ENCODE measurements at regions not wholly inside any gene's neighbourhood (a gene's known extent, or its start where the extent isn't known, plus 50 kb on each side); places are given as distances from the start of the nearest gene placed in this dataset.

DNA sequence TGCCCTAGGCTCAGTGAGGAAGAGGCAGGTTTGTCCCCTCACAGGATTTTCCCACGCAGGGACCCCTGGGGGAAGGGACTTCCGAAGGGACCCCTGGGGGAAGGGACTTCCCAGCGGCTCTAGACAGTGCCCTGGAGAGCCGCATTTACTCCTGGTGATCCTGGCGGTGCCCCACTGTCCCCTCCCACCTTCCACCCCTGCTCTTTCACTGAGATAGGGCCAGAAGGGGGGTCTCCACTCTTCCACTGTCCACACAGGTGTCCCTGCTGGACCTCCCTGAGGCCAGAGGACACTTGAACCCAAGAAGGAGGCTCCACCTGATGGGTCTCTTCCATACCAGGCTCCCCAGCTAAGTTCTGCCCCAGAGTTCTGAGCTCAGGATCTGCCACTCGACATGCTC is 1333.9 kb downstream of the BRD1 start:
- no peak overlapping the region for H4K8ac ChIP-seq (ENCODE audit: low read depth in 2 of 2, low read length in 2 of 2)
- no TSS peak for BruUV-seq (replicated peaks)
- H3K23ac ChIP-seq (ENCODE audit: low read depth, low read length), result no peak overlapping the region
- no peak overlapping the region for H2BK5ac ChIP-seq (ENCODE audit: low read depth, low read length, poor library complexity, severe bottlenecking)
- H3K79me1 ChIP-seq (ENCODE audit: low read depth in 1 of 2, low read length in 2 of 2), result no peaks in the 10 kb centered on the region
- H2BK120ac ChIP-seq (ENCODE audit: low read depth, low read length), result no peak overlapping the region
- no peak overlapping the region for H3K4me3 ChIP-seq (ENCODE audit: insufficient read depth, low read depth, low read length)
- H4K20me1 ChIP-seq (ENCODE audit: insufficient read depth, low read length), result no peaks in the 10 kb centered on the region
- no peak overlapping the region for H3K27ac ChIP-seq (ENCODE audit: insufficient read depth, low read length)
- DNase-seq (no peak), ATAC-seq (ENCODE audit: low read depth) (no peak)
- H3K9ac ChIP-seq (ENCODE audit: low read depth, low read length), result no peak overlapping the region
- no peak overlapping the region for H3K4ac ChIP-seq (ENCODE audit: low read depth, low read length)
- no peak overlapping the region for H2AK9ac ChIP-seq (replicated peaks; ENCODE audit: low read depth, low read length, poor library complexity)
- in situ Hi-C loops (cut with MboI; ENCODE audit: low sequenced_read_pairs) (loop anchor here (5.0 to 10.0 kb wide), 2 partner anchors 1696 to 1929 kb away; no protein-coding TSS in a partner anchor), dilution Hi-C loops (cut with HindIII; ENCODE audit: low sequenced_read_pairs, unreplicated experiment) (no loop called here), intact Hi-C loops (cut with micrococcal nuclease) (loop anchor here (5.0 kb wide), 1 partner anchor 1756 kb away; the partner anchor contains the start of gene CERK)
- no peaks in the 10 kb centered on the region for H3K36me3 ChIP-seq (ENCODE audit: control insufficient read depth, insufficient read depth, low read length)
- H2BK15ac ChIP-seq (ENCODE audit: low read depth, low read length), result no peak overlapping the region
- H3K14ac ChIP-seq (replicated peaks; ENCODE audit: low read depth, low read length), result no peak overlapping the region
- no peak overlapping the region for H4K5ac ChIP-seq (ENCODE audit: low read depth, low read length)
- no peaks in the 10 kb centered on the region for H3K9me1 ChIP-seq (ENCODE audit: insufficient read depth, low read length)
- no peak overlapping the region for H3K56ac ChIP-seq (ENCODE audit: extremely low read depth, insufficient read depth, low read length)
- no peak overlapping the region for H3K18ac ChIP-seq (ENCODE audit: low read depth, low read length)
- peaks cover 3% of the 10 kb centered on the region; the same call in 1 of the 2 replicates for H3K9me3 ChIP-seq (ENCODE audit: control insufficient read depth, insufficient read depth, low read length)
- ChIA-PET CTCF (interaction anchor here (1.1 to 1.5 kb wide), 2 partner anchors 1695 to 1735 kb away, joined by 4 to 6 read pairs; no protein-coding TSS in a partner anchor), POLR2A (ENCODE audit: unreplicated experiment) (no interaction called here)
- no peak overlapping the region for H4K91ac ChIP-seq (ENCODE audit: insufficient read depth, low read depth, low read length)
- no CpG with 5 or more reads among the region's 6 CpGs for WGBS, 2 experiments (ENCODE audit: extremely low coverage in 2 of 2, insufficient read length in 1 of 2)
- no peaks in the 10 kb centered on the region for H3K4me1 ChIP-seq (ENCODE audit: control insufficient read depth, insufficient read depth, low read length)
- no peak overlapping the region for H2BK20ac ChIP-seq (ENCODE audit: low read depth, low read length)
- TF ChIP-seq NFE2L2 (IDR thresholded peaks at IDR 0.05; ENCODE audit: low read depth, low read length) (no peak), POLR2A (IDR thresholded peaks at IDR 0.05; ENCODE audit: low read depth, low read length) (no peak), FOS (IDR thresholded peaks at IDR 0.05; ENCODE audit: low read depth, low read length) (no peak), CHD1 (IDR thresholded peaks at IDR 0.05; ENCODE audit: low read depth, low read length) (no peak), MAFK (IDR thresholded peaks at IDR 0.05; ENCODE audit: low read depth, low read length) (no peak), MAZ (IDR thresholded peaks at IDR 0.05; ENCODE audit: borderline replicate concordance, low read depth, low read length) (no peak), SMC3 (IDR thresholded peaks at IDR 0.05; ENCODE audit: low read depth, low read length) (no peak)
- TF ChIP-seq, protein P1, sequence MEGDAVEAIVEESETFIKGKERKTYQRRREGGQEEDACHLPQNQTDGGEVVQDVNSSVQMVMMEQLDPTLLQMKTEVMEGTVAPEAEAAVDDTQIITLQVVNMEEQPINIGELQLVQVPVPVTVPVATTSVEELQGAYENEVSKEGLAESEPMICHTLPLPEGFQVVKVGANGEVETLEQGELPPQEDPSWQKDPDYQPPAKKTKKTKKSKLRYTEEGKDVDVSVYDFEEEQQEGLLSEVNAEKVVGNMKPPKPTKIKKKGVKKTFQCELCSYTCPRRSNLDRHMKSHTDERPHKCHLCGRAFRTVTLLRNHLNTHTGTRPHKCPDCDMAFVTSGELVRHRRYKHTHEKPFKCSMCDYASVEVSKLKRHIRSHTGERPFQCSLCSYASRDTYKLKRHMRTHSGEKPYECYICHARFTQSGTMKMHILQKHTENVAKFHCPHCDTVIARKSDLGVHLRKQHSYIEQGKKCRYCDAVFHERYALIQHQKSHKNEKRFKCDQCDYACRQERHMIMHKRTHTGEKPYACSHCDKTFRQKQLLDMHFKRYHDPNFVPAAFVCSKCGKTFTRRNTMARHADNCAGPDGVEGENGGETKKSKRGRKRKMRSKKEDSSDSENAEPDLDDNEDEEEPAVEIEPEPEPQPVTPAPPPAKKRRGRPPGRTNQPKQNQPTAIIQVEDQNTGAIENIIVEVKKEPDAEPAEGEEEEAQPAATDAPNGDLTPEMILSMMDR (conservative IDR thresholded peaks at IDR 0.05; ENCODE audit: low read depth, low read length), result no peak
- TF ChIP-seq, protein P2, sequence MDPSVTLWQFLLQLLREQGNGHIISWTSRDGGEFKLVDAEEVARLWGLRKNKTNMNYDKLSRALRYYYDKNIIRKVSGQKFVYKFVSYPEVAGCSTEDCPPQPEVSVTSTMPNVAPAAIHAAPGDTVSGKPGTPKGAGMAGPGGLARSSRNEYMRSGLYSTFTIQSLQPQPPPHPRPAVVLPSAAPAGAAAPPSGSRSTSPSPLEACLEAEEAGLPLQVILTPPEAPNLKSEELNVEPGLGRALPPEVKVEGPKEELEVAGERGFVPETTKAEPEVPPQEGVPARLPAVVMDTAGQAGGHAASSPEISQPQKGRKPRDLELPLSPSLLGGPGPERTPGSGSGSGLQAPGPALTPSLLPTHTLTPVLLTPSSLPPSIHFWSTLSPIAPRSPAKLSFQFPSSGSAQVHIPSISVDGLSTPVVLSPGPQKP (IDR thresholded peaks at IDR 0.05; ENCODE audit: borderline replicate concordance, low read depth, low read length), result no peak
- H2AK5ac ChIP-seq (ENCODE audit: low read depth, low read length), result no peak overlapping the region
- H3K4me2 ChIP-seq (ENCODE audit: low read depth, low read length), result no peak overlapping the region
- no peak overlapping the region for H2AFZ ChIP-seq (replicated peaks; ENCODE audit: low read length, poor library complexity)
- peaks cover 19% of the 10 kb centered on the region; the same call in 1 of the 2 replicates for H3K27me3 ChIP-seq (ENCODE audit: control insufficient read depth, insufficient read depth, low read length)

Data from IMR-90 (cell line).